CD4-positive, alpha-beta T cell treated with Interleukin-10 for 1 hour (primary cell): ENCODE measurements at regions not wholly inside any gene's neighbourhood (a gene's known extent, or its start where the extent isn't known, plus 50 kb on each side); places are given as distances from the start of the nearest gene placed in this dataset.

Source experiments
- DNase-seq: peaks from one replicate; pipeline ENCODE4 v3.0.0-alpha.2; 2020

DNA sequence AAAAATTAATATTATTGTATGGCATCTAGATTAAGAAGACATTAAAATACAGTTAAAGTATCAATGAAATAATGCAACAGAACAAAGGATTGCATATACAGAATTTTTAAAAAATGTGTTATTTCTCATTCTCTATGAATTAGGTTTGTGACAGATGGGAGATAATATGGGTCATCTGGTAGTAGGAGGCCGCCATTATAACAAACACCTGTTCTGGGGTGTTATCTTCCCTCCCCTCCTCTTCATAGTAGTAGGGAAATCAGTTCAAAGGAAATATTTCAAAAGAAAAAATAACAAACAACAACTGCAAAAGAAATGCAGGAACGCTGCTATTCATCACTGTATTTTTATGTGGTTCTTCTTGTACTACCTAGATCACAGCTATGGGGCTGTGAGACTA is 187.0 kb upstream of the ATP2B1 start:
- DNase-seq: no peak

GRCh38 chr12:89895101-89895500 is 186.5 kb upstream of the ATP2B1 start:
- no peak for DNase-seq

DNA sequence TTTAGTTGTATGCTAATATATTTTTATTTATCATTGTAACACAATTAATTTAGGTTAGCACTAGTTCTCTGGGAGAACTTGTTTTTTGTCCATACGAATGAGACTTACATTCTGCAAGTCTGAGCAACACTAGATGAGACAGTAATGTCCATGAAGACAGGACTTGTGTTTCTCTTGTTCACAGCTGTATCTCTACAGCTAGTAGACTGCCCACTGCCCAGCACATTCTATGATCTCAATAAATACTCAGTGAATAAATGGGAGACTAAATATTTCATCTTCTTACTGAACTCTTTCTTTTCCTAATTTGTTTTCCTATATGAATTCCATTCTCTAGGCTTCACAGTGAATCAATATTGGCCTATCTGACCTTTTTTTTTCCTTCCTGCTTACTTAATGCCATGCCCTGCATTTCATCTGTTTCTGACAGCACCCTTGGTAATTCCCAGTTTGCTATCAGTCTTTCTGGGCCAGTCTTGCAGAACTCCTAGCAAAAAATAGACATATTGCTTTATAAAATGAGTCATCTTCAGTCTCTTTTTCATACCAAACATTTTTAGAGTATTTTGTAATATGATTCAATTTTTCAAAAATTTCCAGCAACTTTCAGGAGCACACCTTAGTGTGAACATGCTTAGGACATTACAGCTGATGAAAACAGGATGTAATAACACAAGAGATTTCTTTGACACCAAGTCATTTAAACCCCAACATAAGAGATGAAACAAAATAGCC is 185.5 kb upstream of the ATP2B1 start:
- DNase-seq: no peak

DNA sequence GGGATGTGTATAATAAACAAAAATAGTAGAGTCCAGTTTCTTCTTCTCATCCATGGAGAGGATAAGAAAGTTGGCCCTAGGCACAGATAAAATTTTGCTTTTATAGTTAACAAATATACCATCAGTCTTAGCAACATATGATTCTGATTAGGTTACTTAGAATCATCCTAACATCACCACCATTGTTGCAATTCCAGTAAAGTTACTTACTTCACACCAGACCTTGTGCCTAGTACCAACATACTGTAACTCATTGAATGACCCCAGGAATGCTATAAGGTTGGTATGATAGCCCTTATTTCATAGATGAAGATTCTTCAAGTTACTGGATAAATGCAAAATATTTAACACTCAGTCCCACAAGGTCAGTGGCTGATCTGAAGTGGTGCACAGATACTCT is 183.8 kb upstream of the ATP2B1 start:
- no peak for DNase-seq

DNA sequence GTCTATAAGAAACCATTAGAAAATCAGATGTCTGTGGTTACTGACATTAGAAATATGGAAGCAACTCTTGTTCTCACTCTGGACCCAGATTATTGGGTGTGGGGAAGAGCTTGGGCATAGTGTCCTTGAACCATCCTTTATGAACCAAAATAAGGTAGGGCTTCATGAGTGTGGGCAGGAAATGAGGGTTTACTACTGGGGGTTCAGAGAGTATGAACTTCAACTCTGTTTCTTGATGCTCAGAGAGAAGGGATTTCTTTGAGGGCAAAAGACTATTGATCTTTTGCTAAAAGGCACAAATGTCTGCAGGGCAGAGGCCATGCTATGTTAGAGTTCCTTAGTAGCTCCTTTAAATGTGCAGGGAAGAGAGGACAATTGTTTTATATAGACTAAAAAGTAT is 183.3 kb upstream of the ATP2B1 start:
- no peak for DNase-seq

DNA sequence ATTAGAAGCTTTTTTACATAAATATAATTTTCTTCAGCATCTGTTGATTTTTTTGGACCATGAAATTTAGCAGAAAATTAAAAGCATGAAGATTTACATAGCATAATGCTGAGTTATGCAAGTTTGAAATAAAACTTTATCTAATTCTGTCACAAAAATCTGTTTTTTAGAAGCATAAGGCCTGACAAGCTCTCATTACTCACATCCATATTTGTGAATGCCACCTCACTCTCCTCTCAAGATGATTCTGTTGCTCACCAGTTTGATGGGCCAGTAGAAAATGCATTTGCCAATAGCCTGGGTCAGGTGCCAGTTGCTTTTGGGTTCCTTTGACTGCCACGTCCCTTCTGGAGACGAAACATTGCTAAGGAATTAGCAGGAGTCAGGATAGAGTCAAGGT is 181.5 kb upstream of the ATP2B1 start:
- no peak for DNase-seq

- no peak for DNase-seq
These were observed 180.4 kb upstream of the ATP2B1 start for GRCh38 chr12:89889062-89889461.

DNA sequence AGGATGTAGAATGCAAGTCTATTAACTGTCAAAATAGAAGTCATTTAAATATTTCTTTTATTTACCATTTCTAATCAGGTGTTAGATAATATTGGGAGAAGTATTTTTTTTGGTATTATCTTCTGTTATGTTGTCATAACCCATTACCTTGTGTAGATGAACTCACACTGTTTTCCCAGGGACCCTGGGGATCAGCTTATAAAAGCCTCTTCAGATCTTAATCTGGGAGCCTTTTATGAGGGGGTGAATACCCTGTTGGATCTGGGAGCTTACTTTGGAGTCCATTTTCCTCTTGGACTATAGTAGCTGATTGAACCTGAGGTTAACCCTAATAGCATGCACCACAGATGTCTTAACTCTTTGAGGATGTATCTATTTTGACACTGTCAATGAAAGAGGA is 176.3 kb upstream of the ATP2B1 start:
- no peak for DNase-seq

DNA sequence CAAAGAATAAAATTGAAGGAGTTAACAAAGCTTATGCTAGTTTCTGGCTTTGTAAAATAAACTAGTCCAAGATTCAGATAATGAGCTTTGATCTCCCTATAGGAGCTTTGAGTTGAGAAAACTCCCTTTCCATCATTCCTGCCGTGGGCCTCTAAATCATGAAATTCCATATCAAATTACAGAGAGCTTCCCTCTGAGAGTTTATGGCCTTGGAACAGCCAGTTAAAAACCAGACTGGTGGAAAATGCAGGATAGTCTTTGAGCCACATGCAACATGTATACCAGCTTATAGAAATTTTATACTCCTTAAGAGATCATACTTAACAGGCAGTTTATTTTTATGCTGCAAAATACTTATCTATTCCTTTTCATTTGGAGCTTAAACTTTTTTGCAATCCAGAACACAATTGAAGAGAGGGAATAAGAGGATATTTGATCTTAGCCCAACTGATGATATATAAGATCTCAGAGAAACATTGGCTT is 175.8 kb upstream of the ATP2B1 start:
- no peak for DNase-seq

DNA sequence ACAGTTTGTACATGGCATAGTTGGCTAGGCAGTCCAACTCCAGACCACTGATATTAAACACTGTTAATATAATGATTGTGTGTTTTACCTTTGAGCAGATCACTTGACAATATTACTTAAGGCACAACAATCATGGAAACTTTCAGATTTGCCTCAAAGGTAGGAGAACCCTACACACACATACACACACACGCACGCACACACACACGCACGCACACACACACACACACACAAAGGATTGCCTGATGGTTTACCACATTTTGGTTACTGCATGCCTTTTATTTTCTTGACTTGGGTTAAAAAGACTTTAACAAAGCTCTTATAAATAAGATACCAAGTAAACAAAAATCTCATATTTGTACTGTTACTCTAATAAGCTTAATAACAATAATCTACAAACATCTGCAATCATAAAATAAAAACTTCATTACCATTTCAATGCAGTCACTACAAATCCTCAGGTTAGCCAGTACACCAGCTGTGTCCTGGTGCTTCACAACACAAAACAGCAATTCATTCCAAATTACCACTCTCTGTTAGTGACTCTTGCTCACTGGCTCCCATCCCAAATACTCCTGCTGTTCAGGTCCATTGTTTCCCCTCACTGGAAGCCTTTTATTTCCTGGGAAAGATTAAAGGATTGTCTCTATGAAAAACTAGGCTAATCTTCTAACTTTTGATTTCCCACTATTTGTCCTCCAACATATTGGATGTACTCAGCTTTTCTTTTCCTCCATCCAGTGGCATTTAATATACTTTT is 175.2 kb upstream of the ATP2B1 start:
- no peak for DNase-seq

DNA sequence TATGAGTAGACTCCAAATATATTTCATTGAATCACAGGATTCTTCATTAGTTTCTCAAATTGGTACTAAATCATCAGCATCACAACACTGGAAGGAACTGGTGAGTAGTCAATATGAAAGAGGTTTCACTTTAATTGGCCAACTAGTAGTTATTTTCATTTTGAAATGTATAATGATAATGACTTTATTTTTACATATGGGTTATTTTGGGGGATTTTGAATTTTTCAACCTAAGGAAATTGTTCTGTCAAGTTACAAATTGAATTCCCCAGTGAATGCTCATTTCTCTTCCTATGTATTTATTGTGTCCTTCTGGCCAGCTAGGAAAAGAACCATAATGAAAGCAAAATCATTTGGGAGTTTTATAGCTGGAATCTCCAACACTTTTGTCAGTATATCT is 174.2 kb upstream of the ATP2B1 start:
- DNase-seq: no peak

DNA sequence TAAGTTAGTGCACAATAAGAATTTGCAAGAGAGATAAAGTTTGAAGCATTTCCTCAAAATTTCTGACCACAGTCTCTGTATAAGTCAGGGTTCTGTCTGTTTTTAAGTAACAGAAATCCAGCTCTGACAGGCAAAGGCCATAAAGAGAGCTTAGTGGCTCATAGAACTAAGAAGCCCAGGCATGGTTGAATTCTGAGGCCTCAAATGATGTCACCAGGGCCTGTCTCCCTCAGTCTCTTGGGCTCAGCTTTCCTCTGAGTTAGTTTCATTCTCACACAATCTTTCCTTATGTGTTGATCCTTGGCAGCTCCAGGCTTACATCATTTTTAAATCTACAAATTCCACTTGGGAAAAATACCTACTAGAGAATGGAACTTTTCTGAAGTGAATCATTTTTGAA is 173.4 kb upstream of the ATP2B1 start:
- peak; percentile 44 for DNase-seq

DNA sequence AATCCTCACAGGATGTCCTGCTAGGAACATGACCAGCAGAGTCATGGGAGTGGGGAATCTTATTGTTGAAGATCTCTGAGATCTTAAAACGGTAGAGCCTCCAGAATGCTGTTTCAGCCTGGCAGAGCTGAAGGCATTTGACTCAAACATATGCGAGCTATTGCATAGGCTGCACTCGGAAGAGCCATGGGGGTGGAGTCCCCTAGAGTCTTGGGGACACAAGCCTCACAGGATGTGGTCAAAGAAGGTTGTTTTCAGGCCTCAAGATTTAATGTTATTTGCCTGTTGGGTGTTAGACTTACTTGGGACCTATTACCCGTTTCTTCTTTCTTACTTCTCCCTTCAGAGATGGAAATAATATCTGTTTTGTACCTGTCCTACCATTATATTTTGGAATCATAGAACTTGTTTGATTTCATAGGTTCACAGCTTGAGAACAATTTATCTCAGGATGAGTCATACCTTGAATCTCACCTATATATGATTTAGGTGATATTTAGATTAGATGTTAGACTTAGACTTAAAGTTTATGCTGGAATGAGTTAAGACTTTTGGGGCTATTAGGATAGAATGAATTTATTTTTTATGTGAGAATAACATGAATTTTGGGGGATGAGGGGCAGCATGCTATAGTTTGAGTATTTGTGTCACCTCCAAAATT is 172.2 kb upstream of the ATP2B1 start:
- DNase-seq: peak; percentile 81

GRCh38 chr12:89879766-89880165 is 171.1 kb upstream of the ATP2B1 start:
- no peak for DNase-seq

- DNase-seq: no peak
These were observed 170.3 kb upstream of the ATP2B1 start for GRCh38 chr12:89878950-89879349.

DNA sequence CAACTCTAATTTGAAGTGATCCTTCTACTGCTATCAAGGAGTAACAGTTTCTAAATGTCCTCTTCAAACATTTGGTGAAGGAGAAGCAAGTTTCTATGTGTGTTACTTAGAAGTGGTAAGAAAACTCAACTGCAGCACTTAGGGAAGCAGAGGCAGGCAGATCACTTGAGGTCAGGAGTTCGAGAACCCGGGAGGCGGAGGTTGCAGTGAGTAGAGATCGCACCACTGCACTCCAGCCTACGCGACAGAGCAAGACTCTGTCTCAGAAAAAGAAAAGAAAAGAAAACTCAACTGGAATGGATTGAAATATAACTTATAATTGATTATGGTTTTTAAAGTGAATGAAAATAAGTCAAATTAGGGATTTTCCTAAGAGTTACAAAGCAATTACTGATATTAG is 169.7 kb upstream of the ATP2B1 start:
- DNase-seq: no peak

- DNase-seq: no peak
These were observed 169.0 kb upstream of the ATP2B1 start for GRCh38 chr12:89877671-89878070.

DNA sequence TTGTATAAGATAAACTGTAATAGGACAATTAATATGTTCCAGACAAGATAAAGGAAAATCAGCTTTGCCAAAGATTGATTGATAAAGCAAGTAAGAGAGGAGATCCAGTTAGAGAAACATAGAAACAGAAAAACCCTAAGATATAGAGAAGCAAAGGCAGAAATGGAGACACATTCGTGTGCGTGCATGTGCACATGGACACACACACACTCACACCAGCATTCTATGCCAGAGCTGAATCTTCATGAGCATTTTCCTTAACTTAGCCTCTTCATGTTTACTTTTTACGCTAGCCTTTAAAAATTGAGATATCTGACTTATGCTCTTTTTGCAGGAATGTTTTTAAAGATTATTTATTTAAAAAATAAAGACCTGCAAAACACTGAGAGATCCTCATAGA is 168.5 kb upstream of the ATP2B1 start:
- no peak for DNase-seq

- DNase-seq: no peak
These were observed 167.2 kb upstream of the ATP2B1 start for GRCh38 chr12:89875809-89876208.

DNA sequence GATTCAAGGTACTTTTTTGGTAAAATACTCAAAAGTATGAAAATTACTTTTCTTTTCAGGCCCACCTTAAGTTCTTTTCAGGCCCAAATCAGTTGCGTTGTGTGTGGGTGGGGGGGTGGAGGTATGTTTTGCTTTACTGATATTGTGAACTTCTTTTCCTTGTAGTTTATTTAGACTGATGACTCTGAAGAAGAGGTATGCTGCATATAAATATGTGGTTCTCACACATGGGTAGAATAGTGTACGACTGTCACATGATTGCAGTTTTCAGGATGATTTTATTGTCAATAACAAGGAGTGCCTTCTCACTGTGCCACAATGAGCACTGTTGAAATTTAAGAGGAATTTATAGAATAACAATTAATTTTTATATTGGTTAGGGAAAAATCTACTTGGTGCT is 166.6 kb upstream of the ATP2B1 start:
- DNase-seq: no peak

DNA sequence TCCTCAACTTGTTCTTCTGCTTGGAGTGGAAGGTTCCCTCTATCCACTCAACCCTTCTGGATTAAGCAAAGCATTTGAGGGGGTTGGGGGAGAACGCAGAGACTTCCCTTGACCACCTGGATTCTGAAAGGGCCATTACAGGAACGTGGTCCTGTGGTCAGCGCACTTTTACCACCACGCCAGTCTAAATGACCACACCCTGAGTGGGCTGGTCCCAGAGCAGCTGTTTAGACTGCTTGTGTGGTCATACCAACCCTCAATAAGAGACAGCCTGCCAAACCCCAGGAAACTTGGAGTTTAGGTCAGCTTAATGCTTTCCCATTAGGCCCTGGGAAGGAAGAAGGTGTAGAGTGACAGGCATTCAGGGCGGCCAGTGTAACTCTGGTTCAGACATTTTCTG is 165.5 kb upstream of the ATP2B1 start:
- DNase-seq: no peak

DNA sequence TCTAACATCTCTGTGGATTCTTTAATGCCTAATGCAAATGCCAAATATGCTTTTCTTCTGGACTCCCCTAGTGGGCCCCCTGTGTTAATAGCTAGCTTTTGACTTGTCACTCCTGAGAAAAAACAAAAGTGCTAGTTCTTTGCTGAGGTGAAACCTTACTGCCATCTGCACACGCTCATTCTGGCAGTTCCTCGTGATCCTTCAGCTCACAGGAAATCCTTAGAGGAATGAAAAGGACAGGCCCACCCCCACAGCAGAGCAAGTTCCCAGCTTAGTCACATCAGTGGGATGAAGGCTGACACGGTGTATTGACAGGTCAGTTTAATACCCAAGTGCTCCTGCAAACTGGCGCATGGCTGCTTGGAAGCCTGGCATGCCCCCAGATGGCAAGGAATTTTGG is 165.1 kb upstream of the ATP2B1 start:
- DNase-seq: no peak

GRCh38 chr12:89872922-89873630 is 164.4 kb upstream of the ATP2B1 start:
- DNase-seq: no peak
